SK-N-SH (cell line): ENCODE measurements at regions not wholly inside any gene's neighbourhood (a gene's known extent, or its start where the extent isn't known, plus 50 kb on each side); places are given as distances from the start of the nearest gene placed in this dataset.

Experiments used
- CTCF ChIA-PET: fragments of 300-600, 350-600 bp; formaldehyde crosslinking; extraction: SDS; loops from one replicate; lab custom pipeline; 2021; lab: Yijun Ruan, JAX
- POLR2A ChIA-PET: fragments of 350-600 bp; sonication (Branson Sonifier 250); formaldehyde crosslinking; extraction: SDS; loops from one replicate; lab custom pipeline; 2020; ENCODE audit warnings: antibody characterized with exemption, inconsistent platforms; lab: Yijun Ruan, JAX
- DNase-seq: peaks from one replicate; pipeline ENCODE4 v3.0.0; 2012
- H2AFZ ChIP-seq: fragments of 200-600 bp; sonication (generic); 2 replicates; pipeline ENCODE4 v1.8.1; 2016; ENCODE audit warnings: antibody characterized with exemption, mild to moderate bottlenecking, low read depth
- H3F3A ChIP-seq: fragments of 200-600 bp; sonication (generic); replicated peaks from 2 replicates; pipeline ENCODE3; 2016; ENCODE audit warnings: antibody characterized with exemption, mild to moderate bottlenecking; ENCODE audit not compliant: insufficient read depth
- H3K27ac ChIP-seq, 2 experiments: fragments of 200-500 bp in 1 of 2; fragments of 200-600 bp in 1 of 2; sonication (Bioruptor generic) in 1 of 2; sonication (generic), shearing (Covaris generic) in 1 of 2; 2 replicates each; pipeline versions ENCODE4 v1.5.1 to v1.6.1; 2014 to 2016; ENCODE audit warnings: low read depth in 2 of 2, inconsistent platforms in 1 of 2, low read length in 1 of 2, mild to moderate bottlenecking in 1 of 2, mixed read lengths in 1 of 2
- H3K27me3 ChIP-seq: fragments of 200-600 bp; sonication (generic), shearing (Covaris generic); 2 replicates; pipeline ENCODE4 v1.6.1; 2016; ENCODE audit warnings: mixed run types; ENCODE audit not compliant: insufficient read depth
- H3K36me3 ChIP-seq, 2 experiments: fragments of 200-500 bp in 1 of 2; fragments of 200-600 bp in 1 of 2; sonication (Bioruptor generic) in 1 of 2; sonication (generic) in 1 of 2; replicated peaks in 1 of 2; 2 replicates each; pipeline versions ENCODE3 to v1.5.1; 2014 to 2016; ENCODE audit warnings: low read length in 1 of 2, mild to moderate bottlenecking in 1 of 2; ENCODE audit not compliant: insufficient read depth in 2 of 2, control insufficient read depth in 1 of 2
- H3K4me1 ChIP-seq, 2 experiments: fragments of 200-500 bp in 1 of 2; fragments of 200-600 bp in 1 of 2; sonication (Bioruptor generic) in 1 of 2; sonication (generic), shearing (Covaris generic) in 1 of 2; 2 replicates each; pipeline versions ENCODE4 v1.5.1 to v1.6.1; 2014 to 2016; ENCODE audit warnings: low read depth in 1 of 2, low read length in 1 of 2, mixed run types in 1 of 2; ENCODE audit not compliant: insufficient read depth in 2 of 2, control insufficient read depth in 1 of 2
- H3K4me2 ChIP-seq: fragments of 200-600 bp; sonication (generic), shearing (Covaris generic); 2 replicates; pipeline ENCODE4 v1.6.1; 2017; ENCODE audit warnings: mixed run types
- H3K4me3 ChIP-seq, 2 experiments: fragments of 200-500 bp in 1 of 2; fragments of 200-600 bp in 1 of 2; sonication (Bioruptor generic) in 1 of 2; sonication (generic), shearing (Covaris generic) in 1 of 2; 2 replicates each; pipeline versions ENCODE4 v1.5.1 to v1.8.1; 2014 to 2016; ENCODE audit warnings: low read depth in 2 of 2, inconsistent platforms in 1 of 2, low read length in 1 of 2, mild to moderate bottlenecking in 1 of 2, mixed read lengths in 1 of 2, moderate library complexity in 1 of 2
- H3K79me2 ChIP-seq: fragments of 200-600 bp; sonication (generic); 2 replicates; pipeline ENCODE4 v1.8.1; 2017; ENCODE audit warnings: mild to moderate bottlenecking; ENCODE audit not compliant: insufficient read depth
- H3K9ac ChIP-seq: fragments of 200-600 bp; sonication (generic); 2 replicates; pipeline ENCODE4 v1.6.1; 2017; ENCODE audit warnings: mixed run types
- H3K9me2 ChIP-seq: fragments of 200-600 bp; sonication (generic); 2 replicates; pipeline ENCODE4 v1.6.1; 2017; ENCODE audit warnings: mixed run types
- H3K9me3 ChIP-seq: fragments of 200-600 bp; sonication (generic); 2 replicates; pipeline ENCODE4 v1.6.1; 2017; ENCODE audit warnings: mixed run types, mild to moderate bottlenecking, moderate library complexity
- H4K20me1 ChIP-seq: fragments of 200-600 bp; sonication (generic); 2 replicates; pipeline ENCODE4 v1.6.1; 2017; ENCODE audit warnings: mild to moderate bottlenecking, mixed run types; ENCODE audit not compliant: insufficient read depth
- ELF1 ChIP-seq: IDR thresholded peaks from 2 replicates; pipeline ENCODE4 v1.4.0; 2012
- EP300 ChIP-seq, 2 experiments: IDR thresholded peaks; 2 replicates each; pipeline versions ENCODE4 v1.4.0 to v1.6.1; 2012; ENCODE audit warnings: borderline replicate concordance in 1 of 2, low read depth in 1 of 2, low read length in 1 of 2
- FOXJ3 ChIP-seq: sonication (generic); formaldehyde crosslinking; IDR thresholded peaks from 2 replicates; pipeline ENCODE4 v1.5.1; 2020; ENCODE audit warnings: mild to moderate bottlenecking, missing genetic modification reagents
- GATA2 ChIP-seq: sonication (generic); formaldehyde crosslinking; IDR thresholded peaks from 2 replicates; pipeline ENCODE4 v1.5.0; 2020; ENCODE audit warnings: mild to moderate bottlenecking, missing genetic modification reagents
- JUND ChIP-seq: IDR thresholded peaks from 2 replicates; pipeline ENCODE4 v1.4.0; 2012
- MEF2A ChIP-seq: IDR thresholded peaks from 2 replicates; pipeline ENCODE4 v1.4.0; 2012; ENCODE audit warnings: low read depth, borderline replicate concordance
- NRF1 ChIP-seq: IDR thresholded peaks from 2 replicates; pipeline ENCODE4 v1.6.1; 2012; ENCODE audit warnings: low read depth, mild to moderate bottlenecking, low read length
- PBX3 ChIP-seq: IDR thresholded peaks from 2 replicates; pipeline ENCODE4; 2012
- TCF12 ChIP-seq: IDR thresholded peaks from 2 replicates; pipeline ENCODE4 v1.4.0; 2012
- ZBTB33 ChIP-seq: IDR thresholded peaks from 2 replicates; pipeline ENCODE4 v1.4.0; 2012; ENCODE audit warnings: low read depth, borderline replicate concordance
- WGBS: methylation state at CpG from one replicate; pipeline ENCODE4 v1.1.6; 2017; ENCODE audit warnings: low lambda C conversion rate; 5-methylcytosine and 5-hydroxymethylcytosine counted together
- TF ChIP-seq, protein P1 (sequence below): fragments of 200-600 bp; sonication (generic); IDR thresholded peaks from 2 replicates; pipeline ENCODE4 v1.6.1; 2017; ENCODE audit warnings: antibody characterized with exemption, mild to moderate bottlenecking, moderate library complexity
- TF ChIP-seq, protein P2 (sequence below): IDR thresholded peaks from 2 replicates; pipeline ENCODE4 v1.4.0; 2012; ENCODE audit warnings: low read depth, borderline replicate concordance

- POLR2A ChIA-PET: no interaction called here
Measured at GRCh38 chr15:98288091-98288590, 327.6 kb downstream of the ARRDC4 start.

More at GRCh38 chr15:98288091-98288590, 327.6 kb downstream of the ARRDC4 start:
- DNase-seq: no peak
- H3K4me1 ChIP-seq: no peaks in the 10 kb centered on the region
- no peak overlapping the region for H3K9ac ChIP-seq
- no peak overlapping the region for H3K4me2 ChIP-seq
- CTCF ChIA-PET: no interaction called here
- no peaks in the 10 kb centered on the region for H3K9me2 ChIP-seq
- 18% methylated on average over 7 of the region's 11 CpGs for WGBS
- H3F3A ChIP-seq: no peaks in the 10 kb centered on the region
- H2AFZ ChIP-seq: no peak overlapping the region
- H3K4me3 ChIP-seq: no peak overlapping the region
- TF ChIP-seq MEF2A (no peak), ELF1 (no peak), ZBTB33 (no peak), TCF12 (no peak), NRF1 (no peak), JUND (no peak), PBX3 (no peak), FOXJ3 (no peak), GATA2 (CRISPR knock-in tag) (no peak), EP300 (IDR thresholded peaks at IDR 0.05; ENCODE audit: borderline replicate concordance in 1 of 2, low read depth in 1 of 2, low read length in 1 of 2) (no peak)
- TF ChIP-seq, protein P1, sequence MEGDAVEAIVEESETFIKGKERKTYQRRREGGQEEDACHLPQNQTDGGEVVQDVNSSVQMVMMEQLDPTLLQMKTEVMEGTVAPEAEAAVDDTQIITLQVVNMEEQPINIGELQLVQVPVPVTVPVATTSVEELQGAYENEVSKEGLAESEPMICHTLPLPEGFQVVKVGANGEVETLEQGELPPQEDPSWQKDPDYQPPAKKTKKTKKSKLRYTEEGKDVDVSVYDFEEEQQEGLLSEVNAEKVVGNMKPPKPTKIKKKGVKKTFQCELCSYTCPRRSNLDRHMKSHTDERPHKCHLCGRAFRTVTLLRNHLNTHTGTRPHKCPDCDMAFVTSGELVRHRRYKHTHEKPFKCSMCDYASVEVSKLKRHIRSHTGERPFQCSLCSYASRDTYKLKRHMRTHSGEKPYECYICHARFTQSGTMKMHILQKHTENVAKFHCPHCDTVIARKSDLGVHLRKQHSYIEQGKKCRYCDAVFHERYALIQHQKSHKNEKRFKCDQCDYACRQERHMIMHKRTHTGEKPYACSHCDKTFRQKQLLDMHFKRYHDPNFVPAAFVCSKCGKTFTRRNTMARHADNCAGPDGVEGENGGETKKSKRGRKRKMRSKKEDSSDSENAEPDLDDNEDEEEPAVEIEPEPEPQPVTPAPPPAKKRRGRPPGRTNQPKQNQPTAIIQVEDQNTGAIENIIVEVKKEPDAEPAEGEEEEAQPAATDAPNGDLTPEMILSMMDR: no peak
- TF ChIP-seq, protein P2, sequence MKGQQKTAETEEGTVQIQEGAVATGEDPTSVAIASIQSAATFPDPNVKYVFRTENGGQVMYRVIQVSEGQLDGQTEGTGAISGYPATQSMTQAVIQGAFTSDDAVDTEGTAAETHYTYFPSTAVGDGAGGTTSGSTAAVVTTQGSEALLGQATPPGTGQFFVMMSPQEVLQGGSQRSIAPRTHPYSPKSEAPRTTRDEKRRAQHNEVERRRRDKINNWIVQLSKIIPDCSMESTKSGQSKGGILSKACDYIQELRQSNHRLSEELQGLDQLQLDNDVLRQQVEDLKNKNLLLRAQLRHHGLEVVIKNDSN: no peak
- H3K79me2 ChIP-seq: no peaks in the 10 kb centered on the region
- H3K36me3 ChIP-seq: no peaks in the 10 kb centered on the region
- no peaks in the 10 kb centered on the region for H4K20me1 ChIP-seq
- no peaks in the 10 kb centered on the region for H3K9me3 ChIP-seq
- H3K27ac ChIP-seq: no peak overlapping the region
- peaks cover 24% of the 10 kb centered on the region; the same call in 1 of the 2 replicates for H3K27me3 ChIP-seq
